Bronchial epithelial cell (primary cell): ENCODE measurements at regions not wholly inside any gene's neighbourhood (a gene's known extent, or its start where the extent isn't known, plus 50 kb on each side); places are given as distances from the start of the nearest gene placed in this dataset.
"Not testable (repeated sequence)": the region's sequence is repeated elsewhere in the genome, so short reads cannot be mapped to it uniquely, and the experiment has no call there.

Experiments used
- DNase-seq: peaks from one replicate; pipeline ENCODE4 v3.0.0-alpha.2; 2010; ENCODE audit warnings: low read depth
- FAIRE-seq: peaks from 2 replicates; lab custom pipeline; 2011; peaks lifted over from hg19 to GRCh38; lab: Jason Lieb, UNC
- H3K27me3 ChIP-seq: 2 replicates; pipeline ENCODE4 v1.5.1; 2011; ENCODE audit warnings: low read length; ENCODE audit not compliant: control insufficient read depth, insufficient read depth
- H3K36me3 ChIP-seq: 2 replicates; pipeline ENCODE4 v1.5.1; 2011; ENCODE audit warnings: low read length; ENCODE audit not compliant: control insufficient read depth, insufficient read depth
- H3K4me3 ChIP-seq: 2 replicates; pipeline ENCODE4 v1.5.1; 2011; ENCODE audit warnings: mild to moderate bottlenecking, low read depth, low read length, control low read depth
- TF ChIP-seq, protein P1 (sequence below): IDR thresholded peaks from 2 replicates; pipeline ENCODE4 v1.5.1; 2011; ENCODE audit warnings: mild to moderate bottlenecking, moderate library complexity, low read length, control low read depth, inconsistent platforms; ENCODE audit not compliant: insufficient read depth, severe bottlenecking

DNA sequence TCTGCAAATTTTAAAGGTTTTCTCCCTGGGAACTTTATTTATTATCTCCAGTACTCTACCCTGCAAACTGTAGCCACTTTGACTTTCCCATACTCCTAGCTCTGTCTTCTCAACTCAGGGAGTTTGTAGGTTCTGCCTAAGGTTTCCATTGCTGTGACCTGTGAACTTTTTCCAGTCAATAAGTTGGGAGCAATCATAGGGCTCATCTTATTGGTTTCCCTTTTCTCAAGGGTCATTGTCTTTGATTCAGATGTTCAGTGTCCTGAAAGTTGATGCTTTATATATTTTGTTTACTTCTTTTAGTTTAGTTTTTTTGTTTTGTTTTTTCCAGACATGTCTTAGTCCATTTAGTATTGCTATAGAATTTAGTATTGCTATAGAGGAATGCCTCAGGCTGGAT, 85.3 kb upstream of the NUDT6 start:
- H3K36me3 ChIP-seq, result no peaks in the 10 kb centered on the region

DNA sequence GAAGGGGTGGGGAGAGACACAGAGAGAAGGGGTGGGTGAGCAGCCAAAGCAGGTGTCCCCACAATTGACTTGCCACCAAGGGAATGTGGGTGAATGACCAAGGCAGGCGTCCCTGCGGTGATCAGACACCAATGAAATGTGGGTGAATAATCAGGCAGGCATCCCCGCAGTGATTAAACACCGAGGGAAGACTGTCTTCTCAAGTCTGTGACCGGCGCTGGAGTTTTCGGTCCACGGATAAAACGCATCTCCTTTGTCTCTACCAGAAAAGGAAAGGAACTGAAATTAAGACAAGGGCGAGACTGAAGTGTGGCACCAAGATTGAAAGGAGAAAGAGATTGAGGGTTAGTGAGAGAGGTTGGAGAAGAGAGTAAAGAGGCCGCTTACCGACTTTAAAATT, 90.0 kb upstream of the NUDT6 start:
- H3K4me3 ChIP-seq, DNase-seq, H3K27me3 ChIP-seq, H3K36me3 ChIP-seq, FAIRE-seq: not testable (repeated sequence)

More for the DNA sequence above, 85.3 kb upstream of the NUDT6 start:
- Histone ChIP-seq H3K4me3 (no peak overlapping the region), H3K27me3 (no peaks in the 10 kb centered on the region)
- DNase-seq (no peak), FAIRE-seq (no peak)
- TF ChIP-seq, protein P1, sequence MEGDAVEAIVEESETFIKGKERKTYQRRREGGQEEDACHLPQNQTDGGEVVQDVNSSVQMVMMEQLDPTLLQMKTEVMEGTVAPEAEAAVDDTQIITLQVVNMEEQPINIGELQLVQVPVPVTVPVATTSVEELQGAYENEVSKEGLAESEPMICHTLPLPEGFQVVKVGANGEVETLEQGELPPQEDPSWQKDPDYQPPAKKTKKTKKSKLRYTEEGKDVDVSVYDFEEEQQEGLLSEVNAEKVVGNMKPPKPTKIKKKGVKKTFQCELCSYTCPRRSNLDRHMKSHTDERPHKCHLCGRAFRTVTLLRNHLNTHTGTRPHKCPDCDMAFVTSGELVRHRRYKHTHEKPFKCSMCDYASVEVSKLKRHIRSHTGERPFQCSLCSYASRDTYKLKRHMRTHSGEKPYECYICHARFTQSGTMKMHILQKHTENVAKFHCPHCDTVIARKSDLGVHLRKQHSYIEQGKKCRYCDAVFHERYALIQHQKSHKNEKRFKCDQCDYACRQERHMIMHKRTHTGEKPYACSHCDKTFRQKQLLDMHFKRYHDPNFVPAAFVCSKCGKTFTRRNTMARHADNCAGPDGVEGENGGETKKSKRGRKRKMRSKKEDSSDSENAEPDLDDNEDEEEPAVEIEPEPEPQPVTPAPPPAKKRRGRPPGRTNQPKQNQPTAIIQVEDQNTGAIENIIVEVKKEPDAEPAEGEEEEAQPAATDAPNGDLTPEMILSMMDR, result no peak

DNA sequence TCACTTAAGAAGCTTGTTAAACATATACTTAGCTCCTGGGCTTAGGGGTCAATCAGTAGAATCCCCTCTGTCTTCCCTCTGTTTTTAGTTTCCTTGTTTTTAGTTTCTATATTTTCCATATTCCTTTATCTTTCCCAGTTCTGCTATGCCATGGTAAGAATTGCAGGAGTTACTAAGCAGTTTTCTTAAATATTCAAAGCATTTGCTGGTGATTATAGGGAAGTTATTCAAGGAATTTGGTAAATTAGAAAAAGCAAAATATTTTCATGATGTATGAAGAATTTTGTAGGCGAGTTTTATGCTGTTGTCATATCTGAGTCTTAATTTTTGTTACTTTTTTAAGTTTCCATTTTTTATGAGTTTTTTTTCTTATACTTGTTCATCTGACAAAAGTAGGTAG, 91.6 kb upstream of the NUDT6 start:
- Histone ChIP-seq H3K4me3 (no peak overlapping the region), H3K27me3 (no peaks in the 10 kb centered on the region), H3K36me3 (no peaks in the 10 kb centered on the region)
- DNase-seq, result no peak
- TF ChIP-seq, protein P1, result no peak
- FAIRE-seq, result no peak

DNA sequence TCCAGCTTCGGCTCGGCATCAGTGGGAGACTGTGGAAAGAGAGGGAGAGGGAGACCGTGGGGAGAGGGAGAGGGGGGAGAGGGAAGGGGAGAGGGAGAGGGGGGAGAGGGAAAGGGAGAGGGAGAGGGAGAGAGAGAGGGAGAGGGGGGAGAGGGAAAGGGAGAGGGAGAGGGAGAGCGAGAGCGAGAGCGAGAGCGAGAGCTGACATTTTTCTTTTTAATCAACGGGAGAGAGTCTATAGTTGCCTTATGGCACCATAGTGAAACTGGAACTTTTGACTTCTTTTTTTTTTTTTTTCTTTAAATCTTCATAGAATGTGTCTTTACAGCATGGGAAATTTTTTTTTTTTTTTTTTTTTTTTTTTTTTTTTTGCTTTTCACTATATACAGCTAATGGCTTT, 94.7 kb upstream of the NUDT6 start:
- no peaks in the 10 kb centered on the region for H3K36me3 ChIP-seq
- H3K27me3 ChIP-seq, result no peaks in the 10 kb centered on the region
- DNase-seq, result no peak
- no peak overlapping the region for H3K4me3 ChIP-seq
- TF ChIP-seq, protein P1, result no peak
- FAIRE-seq, result no peak

DNA sequence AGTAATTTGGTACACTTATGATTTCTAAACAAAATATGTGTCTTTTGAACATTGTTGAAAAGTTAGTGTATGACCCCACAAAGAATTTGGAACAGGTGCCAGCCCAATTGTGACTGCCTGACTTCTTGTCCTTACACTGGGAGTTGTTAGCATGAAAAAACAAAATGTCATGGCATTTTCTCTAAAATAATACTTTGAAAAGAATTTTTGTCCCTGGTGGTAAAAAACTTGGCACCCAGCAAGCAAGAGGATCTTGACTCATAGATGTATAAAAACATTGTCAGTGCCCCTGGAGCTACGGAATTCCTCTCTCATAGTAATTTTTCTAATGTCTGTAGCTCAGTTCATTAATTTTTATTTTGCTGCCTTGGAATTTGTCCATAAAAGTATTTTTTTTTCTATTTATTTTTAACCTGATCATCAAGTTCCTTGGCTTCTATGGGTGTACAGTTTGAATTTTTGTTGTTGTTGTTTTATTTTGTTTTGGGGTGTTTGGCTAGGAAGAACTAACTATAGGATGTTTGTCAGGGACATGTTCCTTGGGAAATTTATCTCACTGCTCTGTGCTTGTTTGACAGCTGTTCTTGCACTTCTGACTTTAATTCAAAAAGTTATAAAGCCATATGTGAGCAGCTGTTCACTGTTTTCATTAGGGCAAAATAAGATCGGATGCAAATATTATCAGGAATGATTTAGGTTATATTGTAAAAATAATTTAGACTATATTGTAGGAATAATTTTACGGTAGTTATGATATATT, 95.4 kb upstream of the NUDT6 start:
- Histone ChIP-seq H3K36me3 (no peaks in the 10 kb centered on the region), H3K27me3 (no peaks in the 10 kb centered on the region), H3K4me3 (no peak overlapping the region)
- no peak for DNase-seq
- no peak for FAIRE-seq
- TF ChIP-seq, protein P1, result no peak

DNA sequence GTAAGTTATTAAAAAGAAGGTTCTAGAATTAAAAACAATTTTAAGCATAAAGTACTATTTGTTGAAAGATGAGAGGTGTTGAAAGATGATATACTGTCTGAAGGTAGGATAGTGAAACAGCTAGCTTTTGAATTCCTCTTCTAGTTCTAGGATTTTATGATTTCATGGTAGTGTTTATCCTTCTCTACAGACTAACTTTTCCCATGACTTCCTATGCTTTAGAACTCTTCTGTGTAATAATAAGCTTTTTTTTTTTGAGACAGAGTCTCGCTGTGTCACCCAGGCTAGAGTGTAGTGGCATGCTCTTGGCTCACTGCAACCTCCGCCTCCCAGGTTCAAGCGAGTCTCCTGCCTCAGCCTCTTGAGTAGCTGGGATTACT, 96.0 kb upstream of the NUDT6 start:
- DNase-seq, result no peak
- Histone ChIP-seq H3K36me3 (no peaks in the 10 kb centered on the region), H3K27me3 (no peaks in the 10 kb centered on the region), H3K4me3 (no peak overlapping the region)
- FAIRE-seq, result no peak
- TF ChIP-seq, protein P1, result no peak
